ENCODE measurements at regions not wholly inside any gene's neighbourhood (a gene's known extent, or its start where the extent isn't known, plus 50 kb on each side); places are given as distances from the start of the nearest gene placed in this dataset.

DNA sequence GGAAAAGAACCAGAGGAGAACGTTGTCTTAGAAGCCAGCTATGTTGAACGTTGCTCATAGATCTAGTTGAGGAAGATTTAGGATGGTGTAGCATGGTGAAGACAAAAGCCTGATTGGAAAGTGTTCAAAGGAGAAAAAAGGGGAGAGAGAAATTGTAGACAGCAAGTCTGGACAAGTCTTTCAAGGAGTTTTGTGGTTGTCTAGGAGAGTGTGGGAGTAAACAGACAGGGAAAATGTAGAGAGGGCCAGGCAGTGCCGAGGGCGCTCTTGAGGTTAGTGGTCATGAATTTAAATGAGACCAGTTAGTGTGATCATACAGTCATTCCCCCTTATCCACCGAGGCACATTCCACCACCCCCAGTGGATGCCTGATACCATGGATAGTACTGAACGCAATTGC, 167.5 kb upstream of the IL12A start:
- no peak for DNase-seq (ENCODE audit: low read depth)

DNA sequence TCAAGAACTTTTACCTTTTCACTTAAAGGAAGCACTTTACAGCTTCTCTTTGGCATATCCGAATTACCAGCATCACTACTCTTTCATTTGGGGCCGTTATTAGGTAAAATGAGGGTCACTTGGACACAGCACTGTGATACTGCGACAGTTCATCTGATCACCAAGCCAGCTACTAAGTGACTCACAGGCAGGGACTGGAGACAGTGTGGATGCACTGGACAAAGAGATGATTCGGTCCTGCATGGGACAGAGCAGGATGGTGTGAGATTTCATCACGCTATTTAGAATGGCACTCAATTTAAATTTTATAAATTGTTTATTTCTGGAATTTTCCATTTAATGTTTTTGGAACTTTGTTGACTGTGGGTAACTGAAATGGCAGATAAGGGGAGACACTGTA, 166.9 kb upstream of the IL12A start:
- DNase-seq (ENCODE audit: low read depth): no peak

DNA sequence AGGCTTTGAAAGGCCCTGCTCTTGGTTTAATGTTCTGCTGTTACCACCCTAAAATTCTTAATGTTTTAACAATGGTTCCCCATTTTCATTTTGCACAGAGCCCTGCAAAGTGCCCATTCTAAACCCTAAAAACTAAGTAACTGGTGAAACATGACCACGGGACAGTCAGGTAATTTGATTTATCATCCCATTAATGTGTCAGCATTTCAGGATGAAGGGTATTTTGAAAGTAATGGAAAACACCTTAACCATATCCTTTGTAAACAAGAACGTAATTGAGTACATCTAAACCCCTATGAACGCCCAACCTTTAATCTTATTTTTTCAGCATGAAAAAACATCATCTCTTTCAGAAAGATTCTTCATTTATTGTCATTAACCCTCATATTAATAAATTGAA, 164.9 kb upstream of the IL12A start:
- DNase-seq (ENCODE audit: low read depth): no peak

DNA sequence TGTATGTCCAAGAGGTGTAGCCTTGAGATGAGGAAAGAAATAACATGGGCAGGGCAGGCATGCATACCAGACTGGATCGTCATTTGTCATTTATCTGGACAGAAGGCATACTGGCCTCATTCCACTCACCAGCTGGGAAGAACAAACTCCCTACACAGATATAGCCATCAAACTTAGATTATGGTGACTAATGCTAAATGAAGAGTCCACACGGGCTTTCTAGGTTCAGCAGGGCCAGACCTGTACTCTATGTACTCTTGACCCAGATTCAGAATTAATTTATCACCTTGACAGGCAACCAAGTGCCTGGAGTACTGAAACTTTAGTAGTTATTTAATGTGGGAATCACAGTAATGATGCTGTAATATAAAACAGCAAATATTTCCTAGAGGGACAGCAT, 164.3 kb upstream of the IL12A start:
- DNase-seq (ENCODE audit: low read depth): no peak

DNA sequence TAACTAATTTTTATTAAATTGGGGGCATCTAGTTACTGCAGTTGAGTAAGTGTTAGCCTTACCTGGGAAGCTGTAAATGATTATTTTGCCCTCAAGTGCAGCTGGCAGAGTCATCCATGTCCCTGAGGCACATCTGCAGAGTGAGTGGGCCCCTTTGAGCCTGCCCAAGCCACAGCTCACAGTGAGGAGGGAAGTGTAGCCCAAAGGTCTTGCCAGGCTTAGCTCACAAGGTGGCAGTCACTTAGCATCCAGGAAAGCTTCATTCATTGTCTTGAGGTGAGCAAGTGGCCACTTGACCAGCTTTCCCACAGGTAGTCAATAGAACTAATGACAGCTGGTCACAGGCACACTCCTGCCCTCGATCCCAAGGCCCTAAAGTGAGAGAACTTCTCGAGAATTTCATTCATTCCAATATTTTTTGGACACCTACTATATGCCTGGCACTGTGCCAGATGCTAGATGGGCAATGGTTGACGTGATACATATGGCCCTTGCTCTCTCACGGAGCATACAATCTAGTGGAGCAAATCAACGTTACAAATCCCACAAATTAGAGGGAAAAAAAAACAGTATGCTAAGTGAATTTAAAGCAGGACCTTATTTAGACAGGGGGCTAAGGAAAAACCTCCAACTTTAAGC, 163.3 kb upstream of the IL12A start:
- DNase-seq (ENCODE audit: low read depth): no peak

DNA sequence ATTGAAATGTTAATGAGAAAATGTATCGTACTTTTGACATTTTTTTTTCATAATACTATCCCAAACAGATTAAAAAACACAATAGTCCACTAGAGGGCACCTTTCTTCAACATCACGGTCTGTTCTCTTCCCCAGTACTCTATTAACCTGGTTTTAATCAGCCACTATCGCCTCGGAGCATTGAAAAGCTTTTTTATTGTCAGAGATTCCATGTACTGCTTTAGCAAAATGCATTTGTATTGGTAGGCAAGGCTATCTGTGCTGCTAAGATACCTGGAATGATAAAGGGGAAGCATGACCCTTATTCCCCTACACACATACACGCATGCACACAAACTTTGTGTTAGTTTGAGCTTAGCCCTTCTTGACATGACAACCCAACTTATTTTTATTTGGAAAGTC, 160.1 kb upstream of the IL12A start:
- peak; percentile 50 for DNase-seq (ENCODE audit: low read depth)

DNA sequence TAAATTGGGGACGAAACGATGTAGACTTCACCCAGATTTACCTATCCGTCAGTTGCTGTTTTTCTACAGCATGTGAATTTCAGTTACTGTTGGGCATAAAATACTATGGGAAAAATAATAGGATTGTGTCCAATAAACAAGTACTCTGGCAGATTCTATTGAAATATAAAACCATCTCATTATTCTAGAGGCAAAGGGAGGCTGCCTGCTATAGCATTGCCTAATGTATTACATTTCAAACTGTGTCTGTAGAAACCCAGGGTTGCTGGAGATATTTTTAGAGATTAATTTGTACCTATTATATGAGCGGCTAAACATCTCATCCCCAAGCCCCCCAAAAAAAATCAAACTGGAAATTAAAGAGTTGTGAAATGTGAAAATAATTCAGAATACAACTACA, 159.6 kb upstream of the IL12A start:
- no peak for DNase-seq (ENCODE audit: low read depth)

DNA sequence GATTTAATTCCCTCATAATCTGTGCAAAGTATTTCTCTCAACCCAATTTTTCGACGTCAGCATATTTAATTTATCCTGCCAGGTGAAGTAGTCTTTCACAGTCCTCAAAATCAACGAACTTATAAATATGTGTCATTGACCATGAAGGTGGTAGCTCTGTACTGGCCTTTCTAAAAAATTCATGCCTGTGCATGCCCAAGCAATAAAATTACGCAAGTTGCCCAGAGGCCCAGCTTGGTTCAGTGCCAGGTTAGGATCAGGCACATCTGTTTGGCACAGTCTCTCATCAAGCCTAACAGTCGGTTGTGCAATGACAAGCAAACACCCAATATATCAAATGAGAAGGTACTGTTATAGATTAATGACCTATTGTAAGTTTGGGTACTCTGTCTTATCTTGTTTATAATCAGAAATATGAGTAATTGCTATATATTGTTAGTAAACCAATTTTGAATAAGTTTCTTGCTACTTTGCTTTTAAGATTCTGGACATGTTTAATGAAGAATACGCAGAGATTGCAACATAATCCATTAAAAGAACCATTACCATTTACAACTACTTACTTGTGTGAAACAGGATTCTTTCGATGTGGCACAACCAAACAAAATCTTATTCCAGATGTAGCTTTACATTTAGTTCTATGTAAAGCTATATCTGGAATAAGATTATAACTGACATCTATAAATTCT, 159.0 kb upstream of the IL12A start:
- no peak for DNase-seq (ENCODE audit: low read depth)

DNA sequence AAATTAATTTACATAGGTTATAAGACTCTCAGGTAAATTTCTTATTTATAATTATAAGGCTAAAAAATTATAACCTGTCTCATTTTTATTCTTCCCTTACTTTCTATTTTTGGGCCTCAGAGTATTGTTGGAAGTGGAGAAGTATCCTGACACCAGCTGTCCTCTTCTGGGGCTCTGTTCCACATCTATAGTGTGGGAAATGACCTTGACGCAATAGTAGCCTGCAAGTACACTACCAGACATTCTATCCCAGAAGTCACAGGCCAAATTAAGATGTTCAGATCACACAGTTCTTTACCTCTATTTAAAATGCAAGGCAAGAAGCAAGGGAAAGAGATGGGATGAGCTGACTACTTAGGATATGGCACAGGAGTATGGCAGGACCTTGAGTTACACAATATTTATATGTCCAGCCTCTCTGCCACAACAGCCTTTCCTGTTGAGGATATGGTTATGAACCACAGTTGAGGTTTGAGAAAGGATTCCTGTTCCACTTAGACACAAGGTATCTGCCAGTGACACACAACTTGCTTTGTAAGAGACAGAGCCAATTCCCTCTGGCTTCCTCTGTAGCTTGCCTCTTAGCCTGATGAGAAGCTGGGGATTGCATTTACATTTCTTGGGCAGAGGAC, 158.0 kb upstream of the IL12A start:
- no peak for DNase-seq (ENCODE audit: low read depth)

DNA sequence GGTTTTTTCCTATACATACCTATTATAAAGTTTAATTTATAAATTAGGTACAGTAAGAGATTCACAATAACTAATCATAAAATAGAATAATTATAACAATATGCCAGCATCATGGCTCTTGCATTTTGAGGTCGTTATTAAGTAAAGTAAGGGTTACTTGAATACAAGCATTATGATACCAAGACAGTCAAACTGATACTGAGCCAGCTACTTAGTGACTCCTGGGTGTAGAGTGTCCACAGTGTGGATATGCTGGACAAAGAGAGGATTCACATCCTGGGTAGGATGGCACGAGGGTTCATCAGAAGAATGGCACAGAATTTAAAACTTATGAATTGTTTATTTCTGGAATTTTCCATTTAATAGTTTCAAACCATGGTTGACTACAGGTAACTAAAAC, 157.2 kb upstream of the IL12A start:
- DNase-seq (ENCODE audit: low read depth): no peak

DNA sequence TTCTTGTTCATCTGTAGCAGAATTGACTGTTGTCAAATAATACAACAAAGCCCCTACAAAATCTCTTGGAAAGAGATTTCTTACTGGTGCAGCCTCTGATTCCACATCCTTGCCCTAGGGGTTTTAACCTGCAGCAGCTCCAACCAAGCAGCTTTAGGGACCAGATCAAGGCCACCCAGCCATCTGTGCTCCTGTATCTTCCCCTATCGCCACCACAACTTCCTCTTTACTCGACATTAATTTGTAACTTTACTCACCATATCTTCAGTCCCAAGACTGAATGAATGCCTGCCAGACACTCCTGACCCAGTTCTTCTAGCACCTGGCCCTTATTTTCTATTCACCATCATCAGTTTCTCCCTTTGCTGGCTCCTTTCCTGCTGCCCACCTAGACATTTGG, 156.6 kb upstream of the IL12A start:
- no peak for DNase-seq (ENCODE audit: low read depth)

DNA sequence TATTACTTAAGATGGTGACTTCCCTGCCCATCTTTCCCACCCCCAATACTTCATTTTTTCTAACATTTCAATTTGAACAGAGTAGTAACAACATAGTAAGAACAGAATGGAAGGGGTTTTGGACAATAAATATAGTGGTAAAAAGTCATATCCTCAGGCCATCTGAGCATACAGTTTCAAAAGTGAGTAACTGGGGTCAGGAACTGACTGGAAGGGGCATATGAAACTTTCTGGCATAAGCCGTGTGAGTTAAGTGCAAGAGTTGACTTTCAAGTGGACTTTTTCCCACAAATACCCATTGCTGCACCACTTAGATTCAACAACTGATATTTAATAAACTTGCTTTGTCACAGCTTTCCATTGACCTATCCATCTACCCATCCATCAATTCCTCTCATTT, 153.5 kb upstream of the IL12A start:
- no peak for DNase-seq (ENCODE audit: low read depth)

DNA sequence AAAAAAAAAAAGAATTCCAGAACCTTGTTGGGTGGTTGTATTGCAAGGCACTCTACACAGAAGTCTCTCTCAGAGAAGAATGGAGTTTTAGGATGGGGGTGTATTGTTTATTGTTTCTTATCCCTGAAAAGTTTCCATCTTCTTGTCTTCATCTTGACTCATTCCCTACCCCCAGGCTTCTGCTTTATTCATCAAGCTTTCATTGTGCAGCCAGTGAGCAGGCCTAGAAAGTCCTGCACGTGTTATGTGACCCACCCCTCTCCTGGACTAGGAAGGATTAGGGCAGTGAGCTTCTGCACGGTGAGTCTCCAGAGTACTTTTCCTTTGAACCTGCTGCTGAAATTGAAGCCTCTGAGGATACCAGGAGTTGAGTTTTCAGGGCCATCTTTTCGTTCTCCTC, 150.9 kb upstream of the IL12A start:
- no peak for DNase-seq (ENCODE audit: low read depth)

DNA sequence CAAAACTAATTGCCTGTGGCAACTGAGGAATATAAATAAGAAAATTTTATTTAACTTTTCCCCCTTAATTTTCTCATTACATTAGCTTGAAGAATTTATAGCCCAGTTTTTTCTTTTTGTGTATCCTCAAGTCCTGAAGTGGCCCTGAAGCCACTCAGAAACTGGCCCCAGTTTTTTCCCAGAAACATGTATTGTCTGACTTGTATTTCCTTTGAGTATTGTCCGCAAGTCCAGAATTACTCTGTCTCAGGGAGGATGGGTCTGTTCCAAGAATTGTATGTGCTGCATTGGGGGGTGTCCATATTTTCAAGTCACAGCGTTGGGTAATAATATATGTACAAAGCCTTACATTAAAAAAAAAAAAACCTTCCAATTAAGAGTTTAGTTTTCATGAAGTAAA, 149.7 kb upstream of the IL12A start:
- no peak for DNase-seq (ENCODE audit: low read depth)

DNA sequence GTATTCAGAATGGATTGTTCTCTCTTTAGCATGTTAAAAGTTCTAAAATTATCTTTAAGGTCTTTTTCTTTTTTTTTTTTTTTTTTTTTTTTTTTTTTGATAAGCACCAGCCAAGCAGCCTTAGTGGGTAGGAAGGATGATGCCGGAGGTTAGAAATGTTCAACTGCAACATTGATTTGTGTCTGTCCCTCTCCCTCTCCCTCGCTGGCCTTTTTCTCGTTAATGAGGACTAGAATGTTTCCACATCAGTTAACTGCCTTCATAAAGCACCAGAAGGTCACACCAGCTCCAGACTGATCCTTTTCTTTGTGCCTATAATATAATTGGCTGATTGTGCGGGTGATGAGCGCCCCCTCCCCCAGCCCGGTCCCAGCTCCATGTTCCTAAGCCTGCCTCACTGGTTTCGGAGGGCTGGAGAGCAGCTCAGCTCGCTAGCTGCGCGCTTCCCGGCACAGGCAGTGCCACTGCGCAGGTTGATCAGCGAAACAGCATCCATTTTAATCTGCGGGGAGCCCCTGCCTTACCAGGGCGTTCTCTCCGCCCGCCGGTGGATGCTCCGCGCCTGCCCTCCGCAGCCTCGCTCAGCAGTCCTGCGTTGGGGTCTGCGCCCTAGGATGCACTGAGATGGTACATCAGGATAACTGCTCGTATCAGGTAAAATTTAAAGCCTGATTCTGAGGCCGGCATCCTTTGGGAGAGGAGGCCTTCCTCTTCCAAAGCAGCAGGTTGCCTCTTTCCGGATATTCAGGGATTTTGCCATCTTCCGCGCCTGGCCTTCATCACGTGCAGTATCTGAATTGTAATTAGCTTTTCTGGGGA, 148.9 kb upstream of the IL12A start, which contains the start of gene SCHIP1:
SCHIP1 (plus strand) TSS at position 301 of the 819 bp plus-strand sequence.
- no peak for DNase-seq (ENCODE audit: low read depth)

DNA sequence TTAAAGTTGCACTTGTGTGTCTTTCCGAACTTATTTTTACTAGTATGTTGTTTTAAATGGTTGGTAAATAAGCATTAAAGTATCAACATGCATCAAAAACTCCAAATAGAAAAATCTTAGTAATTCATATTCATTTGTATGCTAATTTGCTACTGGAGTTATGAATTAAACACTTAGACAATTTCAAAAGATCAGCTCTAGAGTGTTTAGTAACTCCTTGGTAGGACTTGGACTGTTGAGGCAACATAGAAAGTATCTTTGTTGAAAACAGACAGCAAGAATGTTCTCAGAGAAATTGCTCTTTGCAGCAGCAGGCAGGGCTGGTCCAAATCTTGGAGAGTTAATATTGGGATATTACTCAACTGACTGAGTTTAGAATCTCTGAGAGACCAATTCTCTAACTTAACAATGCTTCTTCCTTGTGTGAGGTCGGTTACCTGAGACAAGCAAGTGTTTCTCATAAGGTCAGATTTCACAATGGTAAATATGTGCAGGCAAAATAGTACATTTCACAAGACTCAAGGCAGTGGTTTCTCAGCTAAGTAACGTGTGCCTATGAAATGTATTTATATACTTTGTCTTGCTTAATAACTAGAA, 147.8 kb upstream of the IL12A start:
- no peak for DNase-seq (ENCODE audit: low read depth)

DNA sequence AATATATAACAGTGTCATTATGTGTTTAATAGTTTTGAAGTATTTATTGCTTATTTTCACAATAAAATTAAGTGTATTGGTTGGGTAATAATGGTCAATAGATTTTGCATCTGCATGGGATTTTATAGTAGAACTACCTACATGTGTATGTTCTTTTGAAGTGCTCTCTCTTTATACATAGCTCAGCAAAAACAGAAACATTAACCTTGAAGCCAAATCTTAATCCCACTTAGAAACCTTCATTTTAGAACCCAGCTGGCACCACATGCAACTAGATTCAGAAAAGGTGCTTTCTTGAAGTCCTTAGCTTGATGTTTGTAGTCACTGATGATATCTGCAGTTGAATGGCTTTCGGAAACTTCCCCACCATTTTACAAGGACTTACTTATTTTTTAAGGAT, 146.9 kb upstream of the IL12A start:
- no peak for DNase-seq (ENCODE audit: low read depth)

DNA sequence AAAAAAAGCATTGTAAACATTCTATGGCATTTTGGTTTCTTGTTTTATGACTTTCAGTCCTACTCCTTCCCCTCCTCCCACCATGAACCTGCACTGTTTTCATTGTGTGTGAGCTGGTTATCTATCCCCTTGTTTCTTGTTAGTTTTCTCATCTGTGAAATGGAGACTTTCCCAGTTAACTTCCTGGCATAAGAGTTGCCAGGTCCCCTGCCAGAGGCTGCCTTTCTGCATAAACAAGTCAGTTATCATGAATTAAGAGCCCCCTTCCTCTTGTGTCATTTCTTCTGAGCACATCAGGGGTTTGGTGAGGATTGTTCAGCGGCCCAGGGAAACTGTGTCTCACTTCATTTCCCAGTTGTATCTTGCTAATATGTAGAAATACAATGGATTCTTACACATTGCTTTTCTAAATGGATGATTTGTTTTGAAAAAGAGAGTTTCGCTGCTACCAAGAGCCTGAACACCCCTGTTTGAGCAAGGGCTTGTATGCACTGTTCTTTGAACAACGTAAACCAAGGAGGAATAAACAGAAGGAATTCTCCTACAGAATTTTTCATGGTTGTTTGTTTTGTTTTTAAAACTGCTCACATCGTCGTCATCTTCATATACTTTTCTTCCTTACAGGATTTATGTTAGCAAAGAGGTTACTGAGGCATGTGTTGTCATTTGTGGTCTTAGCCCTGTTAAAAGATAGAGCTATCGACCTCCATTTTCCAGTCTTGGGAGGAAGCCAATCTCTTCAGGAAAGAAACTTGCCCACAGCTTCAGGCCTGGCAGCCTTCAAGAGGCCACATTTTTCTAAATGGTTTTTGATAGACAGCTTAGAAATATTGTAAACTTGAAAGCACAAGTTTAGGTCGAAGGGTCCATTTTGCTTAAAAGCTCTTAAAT, 144.6 kb upstream of the IL12A start:
- DNase-seq (ENCODE audit: low read depth): no peak

DNA sequence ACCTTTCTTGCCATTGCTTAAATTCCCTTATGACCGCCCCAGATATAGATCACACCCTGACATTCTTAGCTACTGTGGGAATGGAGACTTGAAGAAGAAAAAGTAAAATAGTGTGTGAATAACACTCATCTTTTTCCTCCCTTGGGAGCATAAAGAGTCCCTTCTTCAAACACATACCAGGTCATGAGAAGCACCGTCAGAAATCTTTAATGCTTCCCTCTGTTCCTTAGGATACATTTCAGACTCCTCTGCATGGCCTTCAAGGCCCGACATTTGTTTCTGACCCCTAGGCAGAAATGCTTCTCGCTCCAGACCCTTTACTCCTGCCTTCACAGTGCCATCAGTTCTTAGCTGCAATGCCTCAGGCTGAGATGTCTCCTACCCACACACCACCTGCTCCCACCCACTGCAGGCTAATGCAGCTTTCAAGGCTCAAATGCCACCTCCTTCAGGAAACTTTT, 143.8 kb upstream of the IL12A start:
- DNase-seq (ENCODE audit: low read depth): no peak

DNA sequence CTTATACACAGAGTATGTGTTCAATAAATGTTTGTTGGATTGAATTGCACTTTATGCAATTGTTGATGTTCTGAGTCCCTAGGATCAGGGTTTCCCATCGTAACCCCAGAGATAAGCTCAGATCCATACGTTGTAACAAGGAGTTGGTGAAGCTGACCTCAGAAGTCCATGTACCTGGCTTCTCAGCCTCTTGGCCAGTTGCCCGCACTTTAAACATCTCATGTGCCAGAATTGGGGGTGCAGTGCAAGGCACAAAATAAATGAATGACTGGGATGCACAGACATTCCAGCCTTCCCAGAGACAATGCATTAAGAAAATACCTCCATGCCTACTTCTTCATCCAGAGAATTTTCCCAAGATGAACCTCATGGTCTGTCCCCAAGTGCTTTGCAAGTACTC, 142.9 kb upstream of the IL12A start:
- no peak for DNase-seq (ENCODE audit: low read depth)

DNA sequence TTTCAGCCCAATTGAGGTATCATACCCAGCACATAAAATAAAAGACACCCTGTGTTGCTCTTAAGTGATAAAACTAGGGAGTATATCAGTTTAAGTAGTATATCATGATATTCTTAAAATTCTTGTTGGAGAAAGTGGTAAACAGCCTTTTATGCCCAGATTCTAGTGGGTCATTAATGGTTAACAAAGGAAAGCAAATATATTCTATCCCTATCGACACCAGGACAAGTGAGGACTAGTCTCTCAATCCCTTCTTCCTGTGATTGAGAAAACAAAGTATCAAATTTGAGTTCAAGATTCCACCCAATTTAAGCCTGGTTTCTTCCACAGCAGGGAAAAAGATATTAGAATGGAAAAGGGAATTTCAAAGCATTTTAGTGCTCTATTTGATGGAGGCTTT, 142.4 kb upstream of the IL12A start:
- DNase-seq (ENCODE audit: low read depth): no peak
